PC-3 (cell line): ENCODE measurements at regions not wholly inside any gene's neighbourhood (a gene's known extent, or its start where the extent isn't known, plus 50 kb on each side); places are given as distances from the start of the nearest gene placed in this dataset.

Source experiments
- CTCF ChIP-seq: fragments of 300-600 bp; sonication (generic); conservative IDR thresholded peaks from 2 replicates; pipeline ENCODE4 v1.5.1; 2017; ENCODE audit warnings: antibody characterized with exemption, low read depth, mild to moderate bottlenecking, low read length
- EZH2 ChIP-seq: fragments of 300-600 bp; sonication (generic); IDR thresholded peaks from one replicate; pipeline ENCODE4 v1.6.1; 2017; ENCODE audit warnings: antibody characterized with exemption, mild to moderate bottlenecking, low read length; ENCODE audit not compliant: unreplicated experiment
- EZH2phosphoT487 ChIP-seq: fragments of 300-600 bp; sonication (generic); IDR thresholded peaks from 2 replicates; pipeline ENCODE4 v1.6.1; 2018; ENCODE audit warnings: mild to moderate bottlenecking, antibody characterized with exemption, low read length, borderline replicate concordance

GRCh38 chr18:1003499-1003898 lies 98.8 kb downstream of the ADCYAP1 start:
- no peak for TF ChIP-seq CTCF
- no peak for TF ChIP-seq EZH2
- TF ChIP-seq EZH2phosphoT487: no peak
